Hippocampal formation (tissue), 2 donors: ENCODE measurements at regions not wholly inside any gene's neighbourhood (a gene's known extent, or its start where the extent isn't known, plus 50 kb on each side); places are given as distances from the start of the nearest gene placed in this dataset.
"Not testable (repeated sequence)": the region's sequence is repeated elsewhere in the genome, so short reads cannot be mapped to it uniquely, and the experiment has no call there.

Source experiments
- DNase-seq, 2 donors: peaks; one replicate each; lab custom pipeline; 2025; lab: John Stamatoyannopoulos, UW

- DNase-seq, result no peak
These were observed 340.8 kb upstream of the SPHKAP start for GRCh38 chr2:228522276-228522675.

GRCh38 chr2:228519561-228519960, 338.1 kb upstream of the SPHKAP start:
- DNase-seq, result no peak

- no peak for DNase-seq
These were observed 334.5 kb upstream of the SPHKAP start for GRCh38 chr2:228516019-228516418.

- not testable (repeated sequence) for DNase-seq
These were observed 332.0 kb upstream of the SPHKAP start for GRCh38 chr2:228513480-228513879.

DNA sequence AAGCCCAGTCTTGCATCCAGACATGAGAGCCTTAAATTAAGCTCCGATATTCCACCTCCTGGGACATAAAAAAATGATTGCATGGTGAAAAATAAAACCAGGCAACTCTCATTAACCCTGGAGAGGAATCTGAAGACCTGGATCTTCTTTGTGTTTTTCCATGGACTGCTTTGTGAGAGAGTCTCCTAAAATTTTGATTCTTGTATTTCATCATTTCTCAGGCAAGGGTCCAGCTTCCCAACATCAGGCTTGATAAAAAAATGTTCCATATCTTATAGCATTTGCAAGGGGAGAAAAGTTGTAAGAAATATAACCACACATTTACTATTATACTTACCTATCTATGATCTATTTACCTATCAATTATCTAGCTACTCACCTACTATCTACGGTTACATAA, 327.5 kb upstream of the SPHKAP start:
- no peak for DNase-seq

- DNase-seq, result no peak
These were observed 326.4 kb upstream of the SPHKAP start for GRCh38 chr2:228507870-228508269.

GRCh38 chr2:228507231-228507824, 325.8 kb upstream of the SPHKAP start:
- no peak for DNase-seq

DNA sequence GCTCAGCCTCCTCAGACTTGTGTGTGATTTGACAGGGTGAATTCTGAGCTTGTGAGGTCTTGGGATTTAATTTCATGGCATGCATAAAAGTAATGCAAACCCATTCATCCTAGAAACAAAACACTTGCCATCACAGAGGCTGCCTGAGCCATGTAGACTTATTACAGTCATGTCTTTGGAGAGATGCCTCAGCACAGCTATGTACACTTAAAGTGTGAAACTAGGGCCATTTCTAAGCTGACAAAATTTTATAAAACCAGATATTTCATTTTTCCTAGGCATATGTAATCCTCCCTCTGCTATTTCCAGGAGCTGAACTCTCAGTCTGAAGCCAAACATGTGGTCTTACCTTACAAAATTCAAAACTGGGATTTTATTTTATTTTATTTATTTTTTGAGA, 322.2 kb upstream of the SPHKAP start:
- DNase-seq, result no peak

- no peak for DNase-seq
These were observed 312.4 kb upstream of the SPHKAP start for GRCh38 chr2:228493852-228494251.

DNA sequence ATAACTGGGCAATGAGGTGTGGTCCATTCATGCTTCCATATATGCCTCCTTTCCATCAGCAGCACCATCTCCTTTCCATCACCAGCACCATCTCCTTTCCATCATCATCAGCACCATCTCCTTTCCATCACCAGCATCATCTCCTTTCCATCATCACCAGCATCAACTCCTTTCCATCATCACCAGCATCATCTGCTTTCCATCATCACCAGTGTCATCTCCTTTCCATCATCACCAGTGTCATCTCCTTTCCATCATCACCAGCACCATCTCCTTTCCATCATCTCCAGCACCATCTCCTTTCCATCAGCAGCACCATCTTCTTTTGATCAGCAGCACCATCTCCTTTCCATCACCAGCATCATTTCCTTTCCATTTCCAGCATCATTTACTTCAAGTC, 297.5 kb upstream of the SPHKAP start:
- DNase-seq, result no peak

DNA sequence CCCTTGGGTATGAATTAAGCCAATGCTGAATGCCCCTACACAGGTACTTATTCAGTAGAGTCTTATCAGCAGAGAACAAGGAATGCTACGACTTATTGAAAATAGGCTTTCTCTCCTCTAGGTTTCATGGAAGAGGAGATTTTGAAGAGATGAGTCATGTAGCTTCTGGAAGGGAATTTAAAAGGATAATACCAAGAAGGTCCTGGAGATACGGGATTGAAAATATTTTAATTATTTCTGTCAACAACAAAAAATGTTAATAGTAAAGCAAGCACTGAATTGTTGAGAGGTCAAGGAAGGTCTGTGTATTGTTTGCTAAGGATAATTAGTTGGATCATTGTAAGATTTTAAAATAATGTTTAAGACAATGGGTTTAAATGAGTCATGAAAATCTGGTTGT, 293.0 kb upstream of the SPHKAP start:
- no peak for DNase-seq

GRCh38 chr2:228469721-228470120, 288.2 kb upstream of the SPHKAP start:
- DNase-seq, result no peak

DNA sequence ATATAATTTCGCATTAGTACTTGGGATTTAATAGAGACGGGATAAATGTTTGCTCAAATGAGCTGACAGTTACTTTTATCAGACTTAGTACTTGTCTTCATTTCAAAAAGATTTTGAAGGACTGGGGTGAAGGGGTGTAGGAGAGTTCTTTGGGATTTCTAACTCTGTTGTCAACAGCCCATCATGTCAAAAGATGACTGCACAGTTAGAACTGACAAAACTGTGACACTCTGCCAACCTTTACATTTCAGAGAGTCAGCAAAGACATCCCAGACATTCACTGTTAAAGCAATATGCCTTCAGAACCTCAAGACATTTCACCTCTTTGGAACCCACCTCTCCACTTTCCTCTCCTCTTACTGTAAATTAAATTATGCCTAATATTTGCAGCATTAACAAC, 285.4 kb upstream of the SPHKAP start:
- DNase-seq, result no peak

DNA sequence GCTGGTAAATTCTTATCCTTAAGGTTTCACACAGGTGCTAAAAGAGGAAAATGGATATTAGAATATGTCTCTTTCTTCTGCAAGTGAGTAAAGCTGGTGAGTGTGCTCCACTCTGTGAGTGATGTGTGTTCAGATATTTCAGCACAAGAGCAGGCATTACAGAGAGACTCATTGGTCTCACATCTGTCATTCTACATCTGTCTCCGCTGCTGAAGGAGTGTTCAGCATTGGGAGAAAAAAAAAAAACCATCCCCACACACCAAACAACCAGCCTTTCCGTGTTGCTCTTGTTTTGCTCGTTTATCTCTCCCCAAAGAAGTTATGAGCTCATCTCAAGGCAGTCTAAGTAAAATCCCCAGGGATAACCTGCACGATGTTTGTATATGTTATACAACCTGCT, 283.9 kb upstream of the SPHKAP start:
- no peak for DNase-seq

DNA sequence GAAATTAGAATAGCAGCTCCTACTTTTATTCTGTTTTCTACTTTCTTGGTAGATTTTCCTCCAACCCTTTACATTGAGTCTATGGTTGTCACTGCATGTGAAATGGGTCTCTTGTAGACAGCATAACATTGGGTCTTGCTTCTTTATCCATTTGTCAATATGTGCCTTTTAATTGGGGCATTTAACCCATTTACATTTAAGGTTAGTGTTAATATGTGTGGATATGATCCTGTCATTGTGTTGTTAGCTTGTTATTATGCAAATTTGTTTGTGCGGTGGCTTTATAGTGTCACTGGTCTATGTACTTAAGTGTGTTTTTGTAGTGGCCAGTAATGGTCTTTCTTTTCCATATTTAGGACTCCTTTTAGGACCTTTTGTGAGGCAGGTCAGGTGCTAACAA, 276.9 kb upstream of the SPHKAP start:
- no peak for DNase-seq

DNA sequence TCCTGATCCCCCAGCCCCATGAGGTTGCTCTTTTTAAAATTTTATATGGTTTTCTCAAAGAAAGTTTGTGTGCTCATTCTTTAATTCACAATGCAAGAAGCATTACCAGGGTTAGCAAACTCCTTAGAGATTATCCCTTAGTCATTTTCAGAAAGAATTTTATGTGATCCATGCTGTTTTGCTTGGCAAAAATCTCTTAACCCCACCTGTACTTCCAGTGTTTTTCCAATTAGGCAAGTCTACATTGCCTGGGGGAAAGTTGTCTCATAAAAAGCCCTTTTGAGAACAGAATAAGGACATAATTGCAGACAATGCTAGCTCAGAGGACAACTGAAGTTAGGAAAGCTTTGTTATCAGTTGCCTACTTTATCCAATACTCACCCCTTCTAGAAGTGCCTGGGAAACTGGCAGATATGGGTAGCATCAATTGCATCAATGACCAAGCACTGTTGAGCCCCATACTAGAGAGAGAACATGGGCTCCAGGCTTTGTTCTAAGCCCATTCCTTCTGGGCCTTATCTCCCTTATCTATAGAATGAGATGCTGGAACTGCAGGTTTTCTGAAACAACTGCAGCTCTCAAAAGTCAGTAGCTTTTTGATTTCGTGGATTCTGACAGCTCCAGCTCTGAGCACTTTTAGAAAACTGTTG, 265.9 kb upstream of the SPHKAP start:
- DNase-seq, result no peak

DNA sequence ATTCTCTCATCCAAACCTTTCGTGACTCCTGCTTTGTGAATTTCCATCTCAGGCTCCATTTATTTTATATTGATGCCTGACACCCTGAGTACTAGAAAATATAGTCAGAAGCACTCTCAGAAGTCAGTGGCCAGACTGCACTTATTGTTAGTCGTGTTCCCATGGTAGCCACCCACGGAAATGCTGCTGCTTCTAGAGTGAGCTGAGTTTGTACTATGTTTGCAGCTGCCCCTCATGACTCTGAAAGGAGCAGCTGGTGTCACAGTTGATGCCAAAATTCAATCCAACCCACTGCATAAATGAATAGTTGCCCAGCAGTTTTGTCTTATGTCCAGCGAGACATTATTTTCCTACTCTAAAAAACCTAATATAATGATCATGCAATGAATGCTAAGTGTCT, 265.2 kb upstream of the SPHKAP start:
- DNase-seq, result peak; percentile 2 to 47

DNA sequence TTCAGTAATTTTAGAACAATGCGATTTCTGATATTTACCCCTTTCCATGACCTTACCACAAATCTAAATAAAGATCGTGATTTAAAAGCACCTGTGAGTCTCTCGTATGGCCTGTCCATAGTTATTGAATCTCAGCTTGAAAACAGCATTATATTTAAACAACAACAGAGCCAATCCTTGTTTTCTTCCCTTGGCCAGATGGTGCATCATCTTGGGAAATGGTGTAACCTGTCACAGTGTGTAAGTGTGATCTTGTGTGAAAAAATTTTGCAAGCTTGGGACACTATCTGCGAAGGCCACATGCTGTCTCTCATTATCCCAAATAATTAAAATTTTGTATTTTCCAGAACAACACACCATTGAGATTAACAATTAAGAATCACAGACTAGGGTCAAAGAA, 262.7 kb upstream of the SPHKAP start:
- DNase-seq, result no peak

- DNase-seq, result no peak
These were observed 252.2 kb upstream of the SPHKAP start for GRCh38 chr2:228433721-228434120.

DNA sequence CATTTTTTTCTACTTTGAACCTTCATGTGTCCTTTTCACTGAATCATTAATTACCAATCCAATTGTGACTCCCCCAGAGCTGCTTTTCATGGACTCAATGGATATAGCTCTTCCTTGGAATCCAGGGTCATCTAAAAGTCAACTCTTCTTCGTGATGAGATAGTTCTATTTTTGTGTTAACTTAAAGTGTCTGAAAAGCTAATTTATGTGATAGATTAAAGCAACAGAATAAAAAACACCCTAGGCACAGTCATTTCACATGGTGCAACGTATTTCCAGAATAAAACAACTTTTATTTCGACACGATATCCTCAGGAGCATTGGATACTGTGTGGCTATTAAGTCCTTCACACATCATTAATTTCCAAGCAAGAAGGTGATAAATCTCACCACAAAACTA, 250.6 kb upstream of the SPHKAP start:
- no peak for DNase-seq

DNA sequence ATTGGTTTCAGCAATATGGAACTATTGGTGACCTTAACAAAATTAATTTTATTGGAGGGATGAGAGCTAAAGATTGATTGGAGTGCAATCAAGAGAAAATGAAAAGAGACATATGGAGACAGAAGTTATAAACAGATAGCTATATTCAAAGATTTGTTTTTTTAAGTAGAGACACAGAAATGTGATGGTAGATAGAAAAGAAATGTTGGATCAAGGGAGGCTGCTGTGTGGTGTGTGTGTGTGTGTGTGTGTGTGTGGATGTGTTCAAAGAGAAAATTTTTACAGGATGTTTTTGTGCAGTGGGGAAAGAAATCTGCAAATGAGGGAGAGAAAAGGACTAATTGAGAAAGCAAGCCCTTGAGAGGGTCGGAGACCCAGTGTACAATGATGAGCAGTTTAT, 249.5 kb upstream of the SPHKAP start:
- DNase-seq, result no peak

DNA sequence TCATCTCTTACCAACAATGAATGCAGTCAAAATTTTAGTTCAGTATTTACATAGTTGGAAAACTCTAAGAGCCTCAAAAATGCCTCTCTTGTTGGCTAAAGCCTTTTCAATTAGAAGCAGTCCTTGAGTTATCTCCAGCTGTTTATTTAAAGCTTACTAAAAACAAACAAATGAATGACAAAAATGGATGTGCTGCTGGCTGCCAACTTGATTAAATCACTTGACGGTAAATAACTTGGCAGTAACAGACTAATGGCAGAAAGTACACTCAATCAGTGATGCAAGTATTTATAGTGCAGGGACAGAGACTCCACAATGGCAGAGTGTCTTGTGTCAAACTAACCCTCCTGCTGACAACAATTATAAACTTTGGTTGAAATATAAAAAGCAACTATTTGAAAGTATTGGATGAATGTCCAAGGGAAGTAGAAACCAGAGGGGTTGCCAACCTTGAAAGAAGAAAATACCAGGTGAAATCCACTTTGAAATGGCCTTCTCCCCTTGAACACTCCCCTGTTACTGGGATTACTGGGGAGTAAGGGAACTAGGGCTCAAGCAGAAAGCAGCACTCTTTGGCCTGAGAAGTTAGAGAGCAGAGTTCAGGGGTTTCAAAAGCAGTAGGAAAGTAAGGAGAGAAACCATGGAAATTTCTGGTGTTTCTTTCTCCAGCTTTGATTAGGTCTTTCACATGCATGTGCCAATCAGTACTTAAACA, 245.2 kb upstream of the SPHKAP start:
- no peak for DNase-seq

GRCh38 chr2:228425411-228426060, 244.0 kb upstream of the SPHKAP start:
- not testable (repeated sequence) for DNase-seq
